Hippocampal formation (tissue), 2 donors: ENCODE measurements at regions not wholly inside any gene's neighbourhood (a gene's known extent, or its start where the extent isn't known, plus 50 kb on each side); places are given as distances from the start of the nearest gene placed in this dataset.

Experiments used
- DNase-seq, 2 donors: peaks; one replicate each; lab custom pipeline; 2025; lab: John Stamatoyannopoulos, UW

DNA sequence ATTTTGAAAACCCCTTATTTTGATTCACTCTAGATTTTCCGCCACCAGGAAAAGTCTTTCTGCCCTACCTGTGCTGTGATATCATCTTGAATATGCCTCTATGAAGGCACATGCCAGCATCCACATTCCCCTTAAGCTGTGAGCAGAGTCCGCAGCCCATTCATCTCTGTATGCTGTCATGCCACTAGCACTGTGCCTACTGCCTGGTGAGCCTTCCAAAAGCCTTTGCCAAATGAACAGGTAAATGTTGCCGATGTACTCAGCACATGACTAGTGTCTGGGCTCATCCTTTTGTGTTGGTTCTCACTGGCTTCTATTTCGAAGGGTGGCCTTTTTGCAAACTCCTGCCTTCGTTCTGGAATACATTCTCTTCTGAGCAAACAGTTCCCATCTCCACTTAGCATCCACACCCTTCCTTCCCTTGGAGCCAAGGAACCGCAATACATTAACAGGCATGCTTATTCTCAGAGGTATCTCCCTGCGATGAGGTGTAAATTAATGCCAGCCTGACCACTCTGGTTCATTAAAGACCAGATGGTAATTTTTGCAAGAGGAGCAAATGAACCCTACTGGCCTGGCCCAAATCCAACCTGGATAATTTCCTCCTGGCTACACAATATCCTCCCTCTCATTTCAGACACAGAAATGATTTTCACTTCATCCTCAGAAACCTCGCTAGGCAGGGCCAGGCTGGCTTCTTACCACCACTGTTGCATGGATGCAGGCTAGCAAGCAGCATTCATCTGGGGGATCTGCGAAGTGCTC lies 339.7 kb upstream of the NFE2L3 start:
- no peak for DNase-seq

DNA sequence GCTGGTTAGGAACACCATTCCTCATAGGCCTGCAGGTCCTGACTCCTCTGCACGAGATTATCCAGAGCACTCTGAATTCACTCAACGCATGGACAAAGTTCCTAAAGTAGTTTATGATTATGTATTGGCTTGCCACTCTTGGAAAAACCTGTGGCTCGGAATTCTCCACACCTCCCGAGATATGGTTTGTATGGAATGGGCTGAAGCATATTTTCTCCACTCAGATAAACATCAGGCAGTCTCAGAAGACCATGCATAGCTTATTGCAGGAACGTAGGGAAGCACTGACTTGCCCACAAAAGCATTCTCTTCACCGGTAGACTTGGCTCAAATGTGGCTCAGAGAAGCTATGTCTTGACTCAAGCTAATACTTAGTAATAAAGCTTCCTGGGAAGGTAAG lies 338.6 kb upstream of the NFE2L3 start:
- no peak for DNase-seq

DNA sequence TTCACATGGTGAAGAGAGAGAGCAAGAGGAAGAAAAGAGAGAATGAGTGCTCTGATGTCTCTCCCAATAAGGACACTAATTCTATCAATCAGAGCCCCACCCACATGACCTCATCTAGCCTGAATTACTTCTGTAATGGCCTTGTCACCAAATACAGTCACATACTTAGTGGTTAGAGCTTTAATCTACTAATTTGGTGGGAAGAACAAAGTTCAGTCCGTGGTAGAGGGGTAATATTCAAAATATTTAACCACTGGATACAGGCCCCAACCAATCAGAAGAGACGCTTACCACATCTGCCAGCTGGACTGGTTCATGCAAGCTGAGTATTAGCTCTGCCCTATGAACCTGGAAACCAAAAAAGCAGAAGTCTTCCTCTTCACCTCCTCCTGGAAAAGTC lies 336.3 kb upstream of the NFE2L3 start:
- DNase-seq = no peak

DNA sequence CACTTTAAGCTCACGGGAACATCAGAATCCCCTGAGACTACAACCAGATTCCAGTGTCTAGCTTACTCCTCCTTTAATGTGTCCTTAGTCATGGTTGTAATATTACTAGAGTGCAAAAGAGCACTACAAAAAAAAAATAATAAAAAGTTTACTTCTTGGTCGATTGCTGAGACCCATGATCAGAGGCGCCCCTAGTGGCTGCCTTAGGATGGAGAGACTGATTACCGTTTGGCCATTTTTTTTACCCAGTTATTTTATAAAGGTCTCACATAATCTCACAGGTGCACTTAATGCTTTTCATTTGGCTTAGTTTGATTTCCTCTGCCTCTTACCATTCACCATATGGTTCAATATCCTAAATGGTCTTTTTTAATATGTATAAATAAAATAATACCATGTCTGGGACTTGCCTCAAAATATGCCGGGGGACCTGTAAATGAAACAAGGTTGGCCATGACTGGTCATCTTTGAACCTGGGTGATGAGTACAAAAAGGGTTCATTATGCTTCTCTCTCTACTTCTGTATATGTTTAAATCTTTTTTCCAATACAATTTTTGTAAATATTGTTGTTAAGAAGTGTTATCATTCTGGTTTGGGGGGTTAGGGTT lies 331.5 kb upstream of the NFE2L3 start:
- no peak for DNase-seq

DNA sequence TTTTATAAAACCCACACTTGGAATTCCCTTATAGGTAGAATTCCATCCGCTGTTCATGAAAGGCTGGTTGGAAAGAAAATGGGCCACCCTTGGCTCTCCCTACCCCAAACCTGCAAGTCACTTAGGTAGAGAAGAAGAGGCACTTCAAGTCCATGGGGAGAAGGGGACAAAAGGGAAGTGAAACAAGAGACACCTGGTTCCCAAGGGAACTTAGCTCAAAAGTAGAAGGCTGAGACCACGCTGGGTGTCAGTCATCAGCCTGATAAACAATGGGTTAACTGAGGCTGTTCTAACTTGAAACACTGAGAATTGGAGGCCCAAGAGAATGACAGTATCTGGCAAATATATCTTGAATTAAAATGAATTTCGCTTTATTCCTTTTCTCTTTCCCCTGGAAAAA lies 330.8 kb upstream of the NFE2L3 start:
- no peak for DNase-seq

DNA sequence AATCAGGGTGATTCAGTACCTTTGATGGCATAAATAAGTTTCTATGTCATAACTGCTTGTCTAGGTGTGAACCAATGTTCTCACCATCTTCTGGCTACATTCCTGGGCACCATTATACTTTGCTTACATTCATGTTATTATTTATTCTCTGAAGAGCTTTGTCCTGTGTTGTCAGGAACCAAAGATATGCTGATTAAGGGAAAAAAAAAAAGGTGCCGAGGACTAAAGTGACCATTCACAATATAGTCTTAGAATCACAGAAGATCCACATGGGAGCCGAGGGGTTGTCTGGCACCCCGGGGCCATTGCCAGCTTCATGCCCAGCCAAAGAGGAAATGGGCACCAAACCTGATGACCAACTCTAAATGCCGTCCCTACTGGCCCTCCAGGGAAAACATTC lies 329.2 kb upstream of the NFE2L3 start:
- no peak for DNase-seq

DNA sequence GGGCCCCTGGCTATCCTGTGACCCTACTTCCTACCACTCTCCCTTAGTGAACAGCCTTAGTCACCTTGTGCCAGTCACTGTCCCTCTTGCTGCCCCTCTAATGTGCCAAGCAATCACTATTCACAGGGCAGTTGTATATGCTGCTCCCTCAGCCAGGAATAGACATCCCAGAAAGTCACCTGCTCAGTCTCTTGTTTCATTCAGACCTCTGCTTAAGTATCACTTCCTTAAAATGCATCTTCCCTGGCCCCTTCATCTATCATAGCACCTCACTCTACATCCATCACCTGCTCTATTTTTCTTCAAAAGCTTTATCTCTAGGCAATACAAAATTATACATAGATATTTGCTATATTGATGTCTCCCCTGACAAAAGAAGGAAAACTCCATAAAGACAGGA lies 328.4 kb upstream of the NFE2L3 start:
- no peak for DNase-seq

DNA sequence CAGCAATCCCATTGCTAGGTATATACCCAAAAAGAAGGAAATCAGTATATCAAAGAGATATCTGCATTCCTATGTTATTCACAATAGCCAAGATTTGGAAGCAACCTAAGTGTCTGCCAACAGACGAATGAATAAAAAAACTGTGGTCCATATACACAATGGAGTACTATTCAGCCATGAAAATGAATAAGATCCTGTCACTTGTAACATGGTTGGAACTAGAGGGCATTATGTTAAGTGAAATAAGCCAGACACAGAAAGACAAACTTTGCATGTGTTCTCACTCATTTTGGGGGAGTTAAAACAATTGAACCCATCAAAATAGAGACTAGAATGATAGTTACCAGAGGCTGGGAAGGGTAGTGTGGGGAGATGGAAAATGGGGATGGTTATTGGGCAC lies 323.5 kb upstream of the NFE2L3 start:
- DNase-seq = no peak

DNA sequence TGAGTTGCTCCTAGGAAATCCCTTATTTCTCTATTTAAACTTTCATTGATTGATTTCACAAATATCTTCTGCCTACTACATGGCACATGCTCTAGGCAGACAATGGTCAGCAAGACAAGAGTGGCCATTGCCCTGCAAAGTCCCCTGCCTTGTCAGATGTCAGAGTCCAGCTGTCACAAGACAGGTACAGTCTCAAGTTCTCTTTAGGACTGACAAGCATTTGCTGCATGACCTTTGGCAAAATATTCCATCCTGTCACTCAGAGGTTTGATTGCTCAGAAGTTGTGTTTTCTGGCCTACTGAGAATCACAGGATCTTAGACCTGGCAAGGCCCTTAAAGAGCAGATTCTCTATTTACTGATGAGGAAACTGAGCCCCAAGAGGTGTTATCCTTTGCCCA lies 322.3 kb upstream of the NFE2L3 start:
- DNase-seq = no peak

DNA sequence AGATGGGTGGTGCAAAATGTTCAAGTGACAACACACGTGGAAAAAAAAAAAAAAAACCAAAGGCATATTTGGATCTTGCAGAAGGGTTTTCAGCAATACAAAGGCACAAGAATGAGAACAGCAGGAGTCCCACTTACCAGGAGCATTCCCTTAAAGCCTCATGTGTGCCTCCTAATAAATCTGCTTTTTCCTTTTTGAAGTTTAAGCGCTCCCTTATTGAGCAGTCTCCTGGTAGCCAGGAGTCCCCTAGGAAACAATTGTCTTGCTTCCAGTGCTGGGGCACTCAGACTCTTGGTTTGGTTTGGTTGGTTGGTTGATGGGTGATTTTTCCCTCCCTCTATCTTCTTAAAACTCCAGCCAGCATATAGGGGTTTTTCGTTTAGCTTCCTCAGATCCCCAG lies 321.8 kb upstream of the NFE2L3 start:
- no peak for DNase-seq

DNA sequence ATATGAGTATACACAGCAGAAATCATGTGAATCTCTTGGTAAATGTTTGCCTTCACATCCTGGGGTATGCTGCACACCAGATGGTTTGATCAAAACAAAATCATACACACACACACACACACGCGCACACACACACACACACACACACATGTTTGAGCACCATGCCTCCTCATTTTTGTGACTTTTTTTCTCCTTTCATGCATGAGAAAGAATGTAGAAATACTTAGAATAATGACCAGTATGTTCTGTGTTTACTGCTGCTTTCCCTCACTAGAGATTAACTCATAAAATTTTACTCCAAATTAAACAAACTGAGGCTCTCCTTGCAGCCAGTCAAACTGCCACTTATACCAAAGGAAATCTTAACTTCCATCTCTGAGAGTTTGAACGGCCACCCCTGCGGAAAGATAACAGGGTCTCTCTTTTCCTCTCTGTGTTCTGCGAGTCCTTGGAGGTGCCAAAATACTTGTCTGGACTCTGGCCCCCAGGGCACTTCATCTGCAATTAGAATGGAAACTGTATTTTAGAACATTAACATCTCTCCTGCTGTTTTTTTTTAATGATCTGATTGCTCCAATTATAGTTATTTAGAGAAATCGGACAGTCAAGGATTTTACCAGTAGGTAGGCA lies 320.8 kb upstream of the NFE2L3 start:
- no peak for DNase-seq

DNA sequence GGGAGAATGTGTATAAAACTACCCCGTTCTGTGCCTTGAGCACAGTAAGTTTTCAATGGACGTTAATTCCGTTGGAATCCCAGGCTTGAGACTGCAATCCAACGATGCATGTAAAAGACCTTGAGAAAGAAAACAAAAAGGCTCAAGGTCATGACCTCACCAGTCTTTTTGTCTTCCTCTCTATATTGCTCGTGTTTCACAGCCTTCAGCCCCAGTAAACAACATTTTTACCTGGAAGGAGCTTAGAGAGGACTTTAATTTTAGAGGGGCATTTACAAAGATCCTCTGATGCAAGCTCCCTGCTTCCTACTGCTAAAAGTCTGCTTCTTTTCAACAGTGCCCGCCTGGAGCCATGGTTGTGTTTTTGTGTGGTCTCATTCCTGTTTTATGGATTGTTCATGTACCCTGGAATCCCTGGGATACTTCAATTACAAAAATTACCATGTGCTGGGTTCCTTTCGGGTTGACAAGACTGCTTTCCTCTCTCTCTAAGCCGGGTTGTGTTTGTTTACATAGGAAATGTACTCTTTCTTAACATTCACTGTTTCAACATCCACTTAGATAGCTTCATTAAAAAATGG lies 320.1 kb upstream of the NFE2L3 start:
- DNase-seq = no peak

DNA sequence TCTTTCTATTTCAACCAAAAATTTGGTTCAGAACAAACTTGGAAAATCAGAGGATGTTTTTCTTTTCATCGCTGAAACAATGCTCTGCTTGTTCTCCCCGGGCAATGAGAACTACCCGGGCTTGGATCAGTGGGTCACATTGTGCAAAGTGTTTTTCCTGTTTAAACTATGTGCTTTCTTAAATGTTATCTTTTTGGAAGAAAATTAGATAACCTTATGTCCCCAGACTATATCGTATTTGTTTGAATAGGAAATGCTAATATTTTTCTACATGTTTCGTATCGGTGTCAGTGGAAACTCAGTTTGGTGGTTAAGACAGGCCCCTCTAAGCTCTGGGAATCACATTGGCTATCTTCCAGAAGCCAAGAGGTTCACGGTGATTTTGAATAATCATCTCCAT lies 319.5 kb upstream of the NFE2L3 start:
- DNase-seq = peak; percentile 14 to 43

DNA sequence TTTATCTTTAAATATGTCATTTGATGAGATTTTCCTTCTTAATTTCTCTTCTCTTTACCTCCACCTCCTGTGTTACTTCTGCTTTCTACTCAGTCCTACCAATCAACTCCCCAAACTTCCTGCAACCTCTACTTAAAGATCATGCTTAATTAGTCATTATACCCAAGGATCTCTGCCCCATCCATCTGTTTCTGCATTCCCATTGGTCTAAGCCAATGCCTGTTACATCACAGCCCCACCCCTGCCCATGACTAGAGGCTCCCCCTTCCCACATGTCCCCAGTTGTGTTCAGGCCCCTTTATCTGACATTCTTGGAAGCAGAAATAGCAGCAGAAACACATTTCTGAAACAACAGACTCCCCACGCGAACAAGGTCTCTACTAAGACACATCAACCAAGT lies 319.1 kb upstream of the NFE2L3 start:
- no peak for DNase-seq

DNA sequence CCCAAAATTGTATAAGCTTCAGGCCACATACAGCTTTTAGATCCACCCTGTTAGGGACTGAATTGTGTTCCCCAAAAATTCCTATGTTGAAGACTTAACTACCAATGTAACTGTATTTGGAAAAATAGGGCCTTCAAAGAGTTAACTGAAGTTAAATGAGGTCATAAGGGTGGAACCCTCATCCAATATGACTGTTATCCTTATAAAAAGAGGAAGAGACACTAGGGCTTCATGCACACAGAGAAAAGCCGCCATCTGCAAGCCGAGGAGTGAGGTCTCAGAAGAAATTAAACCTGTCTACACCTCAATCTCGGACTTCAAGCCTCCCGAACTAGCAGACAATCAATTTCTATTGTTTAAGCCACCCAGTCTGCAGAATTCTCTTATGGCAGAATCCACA lies 317.9 kb upstream of the NFE2L3 start:
- no peak for DNase-seq

DNA sequence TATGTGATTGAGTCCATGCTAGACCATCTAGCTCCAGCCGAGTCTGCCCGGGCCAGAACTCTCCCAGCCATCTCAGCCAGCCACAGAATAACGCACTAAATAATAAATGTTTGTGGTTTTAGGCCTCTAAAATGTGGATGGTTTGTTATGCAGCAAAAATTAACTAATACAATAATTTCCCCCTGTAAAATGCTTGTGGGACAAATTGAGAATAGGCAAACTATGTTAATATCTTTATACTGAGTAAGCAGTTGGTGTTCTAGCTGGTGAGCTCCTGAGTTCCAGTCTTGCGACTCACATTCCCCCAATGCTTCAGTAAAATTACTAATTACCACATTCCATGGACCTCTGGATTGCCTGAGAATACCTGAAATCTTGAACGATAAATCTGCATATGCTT lies 316.8 kb upstream of the NFE2L3 start:
- no peak for DNase-seq

DNA sequence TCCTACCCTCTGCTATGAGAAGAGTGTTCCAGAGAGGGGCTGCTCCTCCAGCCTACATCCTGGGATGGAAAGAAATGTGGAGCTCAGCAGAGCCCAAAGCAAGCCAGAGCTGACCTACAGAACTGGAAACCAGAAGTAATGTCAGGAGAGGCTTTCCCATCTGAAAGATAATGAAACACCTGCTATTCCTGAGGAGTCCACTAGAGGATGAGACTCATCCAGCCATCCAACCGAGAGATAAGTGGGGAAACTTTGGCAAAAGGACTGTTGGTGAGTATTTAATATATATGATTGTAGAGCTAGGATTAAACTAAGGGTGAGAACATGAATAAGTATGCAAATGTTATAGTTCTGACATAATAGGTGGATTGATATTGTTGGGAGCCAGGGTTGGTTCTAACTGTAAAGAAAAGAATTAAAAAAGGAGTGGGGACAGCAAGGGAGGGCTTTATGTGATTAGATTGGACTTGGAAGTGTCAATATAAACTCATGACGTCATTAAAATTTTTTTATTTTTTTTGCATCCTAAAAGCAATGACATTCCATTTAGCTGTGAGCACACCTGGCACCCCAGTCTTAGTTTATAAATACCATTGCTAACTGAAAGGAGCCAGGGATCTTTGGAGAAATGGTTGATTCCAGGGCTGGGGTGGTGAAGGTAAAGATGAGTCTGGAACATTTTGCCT lies 312.8 kb upstream of the NFE2L3 start:
- no peak for DNase-seq

DNA sequence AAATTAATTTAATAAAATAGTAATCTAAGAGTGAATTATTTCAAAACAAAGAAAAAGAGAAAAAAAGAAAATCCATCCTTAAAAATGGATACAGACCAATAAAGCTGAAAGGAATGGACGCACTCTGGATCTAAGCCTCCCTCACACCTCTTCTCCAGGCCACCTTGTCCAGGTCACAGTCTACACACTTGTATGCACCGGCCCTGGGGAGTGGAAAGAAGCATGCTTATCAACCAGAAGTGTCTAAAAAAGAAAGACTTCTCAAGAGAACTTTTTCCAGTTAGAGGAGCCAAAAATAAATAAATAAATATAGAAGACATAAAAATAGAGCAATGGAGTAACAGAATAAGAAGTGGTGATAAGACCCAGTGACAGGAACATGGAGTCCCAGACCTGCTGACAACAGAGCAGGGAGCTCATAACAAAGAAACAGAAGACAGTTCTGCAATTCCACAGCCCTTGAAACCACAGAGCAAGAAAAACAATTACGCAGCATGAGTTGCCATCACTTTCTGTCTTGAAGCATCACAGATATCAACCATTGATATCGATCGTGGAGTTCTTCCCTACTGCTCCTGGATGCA lies 311.7 kb upstream of the NFE2L3 start:
- no peak for DNase-seq

DNA sequence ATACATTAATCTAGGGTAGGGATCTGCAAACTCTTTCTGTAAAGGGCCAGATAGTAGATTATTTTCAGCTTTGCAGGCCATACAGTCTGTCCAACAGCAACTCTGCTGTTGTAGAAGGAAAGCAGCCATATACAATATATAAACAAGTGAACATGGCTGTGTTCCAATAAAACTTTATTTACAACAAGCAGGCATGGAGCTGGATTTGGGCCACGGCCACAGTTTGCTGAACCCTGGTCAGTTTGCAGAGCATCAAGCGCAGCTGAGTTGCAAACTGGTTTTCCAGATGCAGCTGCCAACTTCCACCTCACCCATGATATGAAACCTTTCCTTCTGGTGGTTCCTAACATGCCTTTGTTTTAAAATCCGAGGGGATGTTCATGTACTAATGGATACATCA lies 310.4 kb upstream of the NFE2L3 start:
- DNase-seq = no peak

DNA sequence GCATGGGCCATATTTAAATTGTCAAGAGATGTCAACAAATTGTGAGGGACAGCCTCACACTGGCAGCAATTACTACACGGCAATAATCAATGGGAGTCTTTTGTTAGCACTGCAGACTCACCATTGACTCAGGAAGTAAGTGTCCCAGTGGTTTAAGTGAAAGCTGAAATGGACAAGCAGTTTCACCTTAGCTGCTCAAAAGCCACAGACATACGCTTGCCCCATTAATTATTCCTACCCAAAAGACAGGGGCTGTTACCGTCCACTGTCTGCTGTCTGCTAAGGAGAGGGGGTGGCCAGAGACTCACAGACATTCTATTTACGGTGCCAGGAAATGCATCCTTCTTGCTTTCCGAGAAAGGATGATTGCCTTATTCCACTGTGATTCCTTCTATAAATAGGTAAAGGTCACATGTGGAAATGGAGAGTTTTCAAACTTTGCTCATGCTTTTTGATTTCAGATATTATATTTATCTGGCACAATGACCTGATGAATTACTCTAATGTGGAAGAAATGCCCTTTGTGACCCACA lies 309.7 kb upstream of the NFE2L3 start:
- DNase-seq = no peak

DNA sequence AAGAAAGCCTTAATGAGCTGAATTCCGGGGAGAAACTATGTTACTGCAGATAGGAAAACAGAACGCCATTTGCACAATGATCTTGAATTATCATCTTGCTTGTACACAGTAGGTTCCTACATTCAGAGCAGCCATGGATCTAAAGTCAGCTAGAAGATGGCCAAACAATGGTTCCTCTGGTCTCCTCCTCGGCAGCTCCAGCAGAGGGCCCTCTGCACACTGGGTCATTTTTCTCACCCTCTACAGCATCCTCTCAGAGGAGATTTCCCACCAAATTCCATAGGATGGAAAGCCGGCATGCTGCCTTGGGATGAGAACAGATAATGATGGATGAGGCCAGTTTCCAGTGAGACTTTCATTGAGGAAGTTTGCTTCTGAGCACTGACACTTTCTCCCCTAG lies 308.5 kb upstream of the NFE2L3 start:
- no peak for DNase-seq
